Osteoblast (primary cell): ENCODE measurements at regions not wholly inside any gene's neighbourhood (a gene's known extent, or its start where the extent isn't known, plus 50 kb on each side); places are given as distances from the start of the nearest gene placed in this dataset.

Experiments used
- DNase-seq: peaks from one replicate; pipeline ENCODE4 v3.0.0; 2011; ENCODE audit warnings: low spot score, mixed read lengths; ENCODE audit not compliant: insufficient read length; ENCODE audit errors: missing footprints
- H2AFZ ChIP-seq: 2 replicates; pipeline ENCODE4 v1.6.0; 2011; ENCODE audit warnings: mild to moderate bottlenecking, low read length
- H3K27ac ChIP-seq: 2 replicates; pipeline ENCODE4 v1.5.1; 2011; ENCODE audit warnings: mild to moderate bottlenecking, low read depth, low read length, moderate library complexity
- H3K27me3 ChIP-seq: 2 replicates; pipeline ENCODE4 v1.6.0; 2012; ENCODE audit warnings: mild to moderate bottlenecking, control low read depth, inconsistent platforms, low read length, moderate library complexity; ENCODE audit not compliant: insufficient read depth
- H3K36me3 ChIP-seq: 2 replicates; pipeline ENCODE4 v1.5.1; 2011; ENCODE audit warnings: mild to moderate bottlenecking, low read length, control low read depth, moderate library complexity; ENCODE audit not compliant: insufficient read depth
- H3K4me1 ChIP-seq: 2 replicates; pipeline ENCODE4 v1.5.1; 2011; ENCODE audit warnings: mild to moderate bottlenecking, low read length, control low read depth, moderate library complexity; ENCODE audit not compliant: insufficient read depth
- H3K4me2 ChIP-seq: 2 replicates; pipeline ENCODE4 v1.6.0; 2011; ENCODE audit warnings: mild to moderate bottlenecking, low read length; ENCODE audit not compliant: insufficient read depth
- H3K4me3 ChIP-seq: fragments of 200-600 bp; sonication (generic); 3 replicates; pipeline ENCODE4 v1.5.1; 2012; ENCODE audit warnings: mild to moderate bottlenecking, low read length, inconsistent platforms; ENCODE audit not compliant: insufficient read depth
- H3K79me2 ChIP-seq: 2 replicates; pipeline ENCODE4 v1.6.0; 2012; ENCODE audit warnings: mild to moderate bottlenecking, low read length, control low read depth, inconsistent platforms; ENCODE audit not compliant: insufficient read depth
- H3K9me3 ChIP-seq: 2 replicates; pipeline ENCODE4 v1.5.1; 2011; ENCODE audit warnings: low read depth, low read length, control low read depth
- H4K20me1 ChIP-seq: 2 replicates; pipeline ENCODE4 v1.6.0; 2012; ENCODE audit warnings: mild to moderate bottlenecking, low read length, control low read depth; ENCODE audit not compliant: insufficient read depth
- CTCF ChIP-seq: IDR thresholded peaks from 2 replicates; pipeline ENCODE4 v1.5.1; 2011; ENCODE audit warnings: mild to moderate bottlenecking, low read depth, low read length, moderate library complexity; ENCODE audit errors: extremely low read depth

- Histone ChIP-seq H3K27me3 (no peaks in the 10 kb centered on the region), H4K20me1 (no peaks in the 10 kb centered on the region), H3K36me3 (no peaks in the 10 kb centered on the region), H3K4me2 (no peak overlapping the region), H3K79me2 (no peaks in the 10 kb centered on the region), H3K4me3 (no peak overlapping the region), H2AFZ (no peak overlapping the region), H3K27ac (no peak overlapping the region), H3K4me1 (no peaks in the 10 kb centered on the region), H3K9me3 (peaks cover 2% of the 10 kb centered on the region)
- DNase-seq = no peak
- no peak for TF ChIP-seq CTCF
These were observed 1262.3 kb upstream of the USP15 start for GRCh38 chr12:60997869-60998378.

GRCh38 chr12:61009192-61009591 lies 1251.0 kb upstream of the USP15 start:
- Histone ChIP-seq H3K4me1 (no peaks in the 10 kb centered on the region), H3K4me3 (no peak overlapping the region), H3K27ac (no peak overlapping the region), H2AFZ (no peak overlapping the region), H3K36me3 (no peaks in the 10 kb centered on the region), H3K79me2 (no peaks in the 10 kb centered on the region), H4K20me1 (no peaks in the 10 kb centered on the region), H3K27me3 (no peaks in the 10 kb centered on the region), H3K4me2 (no peak overlapping the region), H3K9me3 (no peaks in the 10 kb centered on the region)
- no peak for TF ChIP-seq CTCF
- no peak for DNase-seq

- Histone ChIP-seq H3K9me3 (no peaks in the 10 kb centered on the region), H3K27ac (no peak overlapping the region), H3K4me2 (no peak overlapping the region), H3K36me3 (no peaks in the 10 kb centered on the region), H4K20me1 (no peaks in the 10 kb centered on the region), H3K4me3 (no peak overlapping the region), H2AFZ (no peak overlapping the region), H3K4me1 (no peaks in the 10 kb centered on the region), H3K79me2 (no peaks in the 10 kb centered on the region), H3K27me3 (no peaks in the 10 kb centered on the region)
- no peak for DNase-seq
- no peak for TF ChIP-seq CTCF
These were observed 1248.3 kb upstream of the USP15 start for GRCh38 chr12:61011767-61012423.

- H2AFZ ChIP-seq = no peak overlapping the region
- no peak for TF ChIP-seq CTCF
- H4K20me1 ChIP-seq = no peaks in the 10 kb centered on the region
- no peak overlapping the region for H3K4me2 ChIP-seq
- H3K4me3 ChIP-seq = no peak overlapping the region
- no peaks in the 10 kb centered on the region for H3K9me3 ChIP-seq
- no peaks in the 10 kb centered on the region for H3K36me3 ChIP-seq
- no peaks in the 10 kb centered on the region for H3K27me3 ChIP-seq
- no peaks in the 10 kb centered on the region for H3K4me1 ChIP-seq
- no peak for DNase-seq
- H3K27ac ChIP-seq = no peak overlapping the region
- no peaks in the 10 kb centered on the region for H3K79me2 ChIP-seq
These were observed 1241.6 kb upstream of the USP15 start for GRCh38 chr12:61018571-61018970.
